ENCODE measurements at regions not wholly inside any gene's neighbourhood (a gene's known extent, or its start where the extent isn't known, plus 50 kb on each side); places are given as distances from the start of the nearest gene placed in this dataset.

DNA sequence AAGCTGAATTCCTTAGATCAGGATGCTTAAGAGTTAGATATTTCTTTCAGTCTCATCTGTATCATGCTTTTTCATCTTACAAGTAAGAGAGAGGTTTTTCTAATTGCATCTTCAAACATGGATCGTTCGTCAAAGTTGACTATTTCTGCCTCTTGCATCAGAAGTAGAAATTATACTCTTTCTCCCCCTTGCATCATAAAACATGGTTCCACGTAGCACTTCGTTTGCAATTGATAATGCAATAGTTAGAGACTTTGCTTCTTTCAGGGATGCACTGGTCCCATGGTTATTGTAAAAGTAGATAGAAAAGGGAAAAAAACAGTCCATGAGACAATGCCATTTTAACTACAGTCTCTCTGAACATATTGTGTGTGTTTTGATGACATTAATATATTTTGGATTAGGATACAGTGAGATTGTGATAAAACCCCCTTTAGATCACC is 75.1 kb upstream of the PARD3B start:
- Histone ChIP-seq H3K27ac (replicated peaks in 1 of 4) (no peak overlapping the region), H3K4me1 (peaks cover 0 to 8% (median 4%) of the 10 kb centered on the region in 4 donors), H3K27me3 (no peaks in the 10 kb centered on the region), H3K9me3 (no peaks in the 10 kb centered on the region), H3K4me3 (no peak overlapping the region), H3K36me3 (no peaks in the 10 kb centered on the region)
- TF ChIP-seq POLR2AphosphoS5 (IDR thresholded peaks at IDR 0.05): no peak
- DNase-seq (ENCODE audit: extremely low spot score): no peak
- intact Hi-C loops (cut with DNase I): no loop called here
- WGBS: 91% methylated on average over 4 of the region's 4 CpGs

DNA sequence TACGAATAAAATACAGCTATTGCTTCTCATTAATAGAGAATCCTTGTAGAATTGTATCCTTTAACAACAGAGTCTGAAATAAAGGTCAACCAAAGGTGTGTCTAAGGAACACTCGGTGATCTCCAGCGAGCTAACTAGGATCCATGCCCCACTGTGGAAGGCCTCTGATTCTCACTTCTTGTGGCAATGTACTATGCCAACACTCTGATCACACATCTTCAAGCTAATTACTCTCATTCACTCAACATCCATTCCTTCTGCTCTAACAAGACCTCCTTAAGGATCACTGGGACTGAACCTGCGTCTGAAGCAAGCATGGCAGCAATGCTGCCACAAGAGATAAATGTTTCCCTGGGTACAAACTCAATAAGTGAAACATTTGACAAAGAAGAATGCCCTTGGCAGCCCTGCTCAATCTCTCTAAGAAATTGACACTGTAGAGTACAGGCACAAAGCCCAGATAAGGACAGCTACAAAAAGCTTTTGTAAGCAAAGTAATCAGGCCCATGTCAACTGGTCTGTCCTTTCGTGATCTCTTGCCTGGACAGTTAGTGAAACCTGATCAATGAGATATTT is 74.6 kb upstream of the PARD3B start:
- DNase-seq (ENCODE audit: extremely low spot score): no peak
- Histone ChIP-seq H3K9me3 (no peaks in the 10 kb centered on the region), H3K27ac (replicated peaks in 1 of 4) (no peak overlapping the region), H3K36me3 (no peaks in the 10 kb centered on the region), H3K4me1 (peaks cover 0 to 8% (median 4%) of the 10 kb centered on the region in 4 donors), H3K27me3 (no peaks in the 10 kb centered on the region), H3K4me3 (no peak overlapping the region)
- intact Hi-C loops (cut with DNase I): no loop called here
- TF ChIP-seq, protein P1, sequence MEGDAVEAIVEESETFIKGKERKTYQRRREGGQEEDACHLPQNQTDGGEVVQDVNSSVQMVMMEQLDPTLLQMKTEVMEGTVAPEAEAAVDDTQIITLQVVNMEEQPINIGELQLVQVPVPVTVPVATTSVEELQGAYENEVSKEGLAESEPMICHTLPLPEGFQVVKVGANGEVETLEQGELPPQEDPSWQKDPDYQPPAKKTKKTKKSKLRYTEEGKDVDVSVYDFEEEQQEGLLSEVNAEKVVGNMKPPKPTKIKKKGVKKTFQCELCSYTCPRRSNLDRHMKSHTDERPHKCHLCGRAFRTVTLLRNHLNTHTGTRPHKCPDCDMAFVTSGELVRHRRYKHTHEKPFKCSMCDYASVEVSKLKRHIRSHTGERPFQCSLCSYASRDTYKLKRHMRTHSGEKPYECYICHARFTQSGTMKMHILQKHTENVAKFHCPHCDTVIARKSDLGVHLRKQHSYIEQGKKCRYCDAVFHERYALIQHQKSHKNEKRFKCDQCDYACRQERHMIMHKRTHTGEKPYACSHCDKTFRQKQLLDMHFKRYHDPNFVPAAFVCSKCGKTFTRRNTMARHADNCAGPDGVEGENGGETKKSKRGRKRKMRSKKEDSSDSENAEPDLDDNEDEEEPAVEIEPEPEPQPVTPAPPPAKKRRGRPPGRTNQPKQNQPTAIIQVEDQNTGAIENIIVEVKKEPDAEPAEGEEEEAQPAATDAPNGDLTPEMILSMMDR (IDR thresholded peaks at IDR 0.05): no peak
- TF ChIP-seq EP300 (IDR thresholded peaks at IDR 0.05) (no peak), POLR2AphosphoS5 (IDR thresholded peaks at IDR 0.05) (no peak), POLR2A (IDR thresholded peaks at IDR 0.05; ENCODE audit: low read depth) (no peak)
- 88% methylated on average over 5 of the region's 5 CpGs for WGBS

DNA sequence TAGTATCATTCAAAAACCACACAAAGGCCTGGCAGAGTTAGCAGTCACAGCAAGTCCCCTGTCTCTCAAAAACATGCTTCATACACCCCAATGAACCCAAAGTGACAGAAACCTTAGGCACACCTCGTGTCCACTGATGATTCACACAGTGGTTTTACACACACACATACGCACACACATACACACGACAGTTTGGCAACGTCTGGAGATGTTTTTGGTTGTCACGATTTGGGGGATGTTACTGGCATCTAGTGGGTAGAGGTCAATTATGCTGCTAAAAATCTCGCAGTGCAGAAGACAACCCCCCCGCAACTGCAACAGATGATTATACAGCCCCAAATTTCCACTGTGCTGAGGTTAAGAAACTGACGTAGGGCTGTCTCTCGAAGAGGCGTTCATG is 72.9 kb upstream of the PARD3B start:
- no peak for DNase-seq (ENCODE audit: extremely low spot score)
- 93% methylated on average over 10 of the region's 10 CpGs for WGBS
- TF ChIP-seq EP300 (IDR thresholded peaks at IDR 0.05) (no peak), POLR2A (IDR thresholded peaks at IDR 0.05; ENCODE audit: low read depth) (no peak), POLR2AphosphoS5 (IDR thresholded peaks at IDR 0.05) (no peak)
- TF ChIP-seq, protein P1 (IDR thresholded peaks at IDR 0.05): no peak
- Histone ChIP-seq H3K4me1 (peaks cover 0 to 8% (median 4%) of the 10 kb centered on the region in 4 donors), H3K27ac (replicated peaks in 1 of 4) (no peak overlapping the region), H3K36me3 (no peaks in the 10 kb centered on the region), H3K27me3 (no peaks in the 10 kb centered on the region), H3K4me3 (no peak overlapping the region), H3K9me3 (no peaks in the 10 kb centered on the region)
- intact Hi-C loops (cut with DNase I): no loop called here

DNA sequence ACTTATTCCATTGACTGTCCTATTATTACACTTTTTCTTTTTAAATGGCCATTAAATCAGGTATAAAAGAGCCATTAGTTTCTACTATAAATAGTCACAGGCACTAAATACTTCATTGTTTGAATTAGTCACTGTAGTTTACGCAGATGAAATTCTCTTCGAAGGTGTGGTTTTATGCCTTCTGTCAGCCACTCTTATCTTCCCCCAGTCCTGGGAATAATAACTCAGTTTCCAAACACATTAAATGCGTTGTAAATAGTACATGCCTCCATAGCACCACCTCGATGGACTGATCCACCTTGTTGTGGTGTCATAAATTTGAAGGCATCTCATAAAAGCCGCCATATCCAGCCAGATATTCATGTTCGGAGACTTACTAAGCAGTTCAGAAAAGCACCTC is 72.1 kb upstream of the PARD3B start:
- Histone ChIP-seq H3K9me3 (no peaks in the 10 kb centered on the region), H3K4me3 (no peak overlapping the region), H3K4me1 (peaks cover 0 to 8% (median 4%) of the 10 kb centered on the region in 4 donors), H3K36me3 (no peaks in the 10 kb centered on the region), H3K27me3 (no peaks in the 10 kb centered on the region), H3K27ac (replicated peaks in 1 of 4) (no peak overlapping the region)
- intact Hi-C loops (cut with DNase I): no loop called here
- TF ChIP-seq, protein P1 (IDR thresholded peaks at IDR 0.05): no peak
- no peak for TF ChIP-seq POLR2A (IDR thresholded peaks at IDR 0.05; ENCODE audit: low read depth)
- TF ChIP-seq EP300 (IDR thresholded peaks at IDR 0.05): no peak
- TF ChIP-seq POLR2AphosphoS5 (IDR thresholded peaks at IDR 0.05): no peak
- DNase-seq (ENCODE audit: extremely low spot score): no peak
- 87% methylated on average over 6 of the region's 6 CpGs for WGBS

DNA sequence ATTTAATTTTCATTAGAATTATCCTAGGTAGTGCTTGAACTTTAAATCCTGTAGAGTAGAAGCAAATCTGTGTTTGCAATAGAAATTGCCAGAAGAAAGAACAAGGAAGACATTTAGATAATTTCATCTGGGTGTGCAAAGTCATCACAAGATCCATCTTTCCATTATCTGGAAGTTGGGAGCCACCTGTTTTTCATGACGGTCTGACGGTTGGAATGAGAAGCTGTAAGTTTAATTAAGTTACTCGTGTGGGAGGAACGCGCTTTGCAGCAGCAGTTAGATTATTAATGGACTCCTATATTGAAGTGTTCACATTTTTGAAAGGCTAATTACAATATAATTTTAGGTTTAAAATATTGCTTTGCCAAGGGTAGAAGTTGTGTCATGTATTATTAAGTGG is 69.9 kb upstream of the PARD3B start:
- H3K9me3 ChIP-seq: no peaks in the 10 kb centered on the region
- WGBS: 74% methylated on average over 5 of the region's 5 CpGs
- no peaks in the 10 kb centered on the region for H3K27me3 ChIP-seq
- H3K4me1 ChIP-seq: no peaks in the 10 kb centered on the region
- no peak for DNase-seq (ENCODE audit: extremely low spot score)
- H3K36me3 ChIP-seq: no peaks in the 10 kb centered on the region
- no peak overlapping the region for H3K27ac ChIP-seq (replicated peaks in 1 of 4)
- intact Hi-C loops (cut with DNase I): no loop called here
- TF ChIP-seq POLR2A (IDR thresholded peaks at IDR 0.05; ENCODE audit: low read depth): no peak
- no peak for TF ChIP-seq EP300 (IDR thresholded peaks at IDR 0.05)
- TF ChIP-seq POLR2AphosphoS5 (IDR thresholded peaks at IDR 0.05): no peak
- TF ChIP-seq, protein P1 (IDR thresholded peaks at IDR 0.05): no peak
- H3K4me3 ChIP-seq: no peak overlapping the region

Data from esophagus muscularis mucosa (tissue), 4 donors.